GM12873 (cell line): ENCODE measurements at regions not wholly inside any gene's neighbourhood (a gene's known extent, or its start where the extent isn't known, plus 50 kb on each side); places are given as distances from the start of the nearest gene placed in this dataset.

Experiments
- CTCF ChIP-seq: IDR thresholded peaks from 2 replicates; pipeline ENCODE4 v1.5.1; 2012; ENCODE audit warnings: low read depth, mild to moderate bottlenecking, moderate library complexity, low read length, control low read depth; ENCODE audit not compliant: insufficient read depth; ENCODE audit errors: missing control alignments

GRCh38 chr20:60806824-60807223, 445.2 kb upstream of the CDH4 start:
- TF ChIP-seq CTCF, result no peak

GRCh38 chr20:60808003-60808672, 443.9 kb upstream of the CDH4 start:
- TF ChIP-seq CTCF, result no peak

GRCh38 chr20:60808701-60809100, 443.4 kb upstream of the CDH4 start:
- no peak for TF ChIP-seq CTCF

GRCh38 chr20:60810561-60810960, 441.5 kb upstream of the CDH4 start:
- no peak for TF ChIP-seq CTCF

- no peak for TF ChIP-seq CTCF
Measured at GRCh38 chr20:60812561-60812960, 439.5 kb upstream of the CDH4 start.

DNA sequence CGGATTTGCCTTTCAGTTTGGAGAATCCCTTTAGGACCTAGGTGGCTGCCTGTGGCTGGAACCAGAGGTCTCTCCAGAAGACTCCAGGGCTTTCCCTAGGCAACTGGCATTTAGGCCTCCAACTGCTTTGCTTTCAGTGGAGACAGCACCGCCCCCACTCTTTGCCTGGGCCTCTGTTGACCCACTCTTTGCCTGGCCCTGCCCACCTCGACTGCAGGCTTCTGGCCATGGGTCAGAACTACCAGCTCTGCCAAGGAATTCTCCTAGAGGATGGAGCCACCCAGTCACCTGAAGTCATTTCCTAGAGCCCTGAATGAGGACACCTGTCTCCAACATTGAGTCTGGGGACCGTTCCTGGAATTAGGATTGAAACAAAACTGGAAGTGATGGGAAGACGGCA, 439.0 kb upstream of the CDH4 start:
- no peak for TF ChIP-seq CTCF

GRCh38 chr20:60815656-60816055, 436.4 kb upstream of the CDH4 start:
- TF ChIP-seq CTCF, result no peak
